G401.6 (cell line): ENCODE measurements at regions not wholly inside any gene's neighbourhood (a gene's known extent, or its start where the extent isn't known, plus 50 kb on each side); places are given as distances from the start of the nearest gene placed in this dataset.
"Not testable (repeated sequence)": the region's sequence is repeated elsewhere in the genome, so short reads cannot be mapped to it uniquely, and the experiment has no call there.

Experiments
- FAIRE-seq: peaks from 2 replicates; lab custom pipeline; 2012; peaks lifted over from hg19 to GRCh38; lab: Jason Lieb, UNC

DNA sequence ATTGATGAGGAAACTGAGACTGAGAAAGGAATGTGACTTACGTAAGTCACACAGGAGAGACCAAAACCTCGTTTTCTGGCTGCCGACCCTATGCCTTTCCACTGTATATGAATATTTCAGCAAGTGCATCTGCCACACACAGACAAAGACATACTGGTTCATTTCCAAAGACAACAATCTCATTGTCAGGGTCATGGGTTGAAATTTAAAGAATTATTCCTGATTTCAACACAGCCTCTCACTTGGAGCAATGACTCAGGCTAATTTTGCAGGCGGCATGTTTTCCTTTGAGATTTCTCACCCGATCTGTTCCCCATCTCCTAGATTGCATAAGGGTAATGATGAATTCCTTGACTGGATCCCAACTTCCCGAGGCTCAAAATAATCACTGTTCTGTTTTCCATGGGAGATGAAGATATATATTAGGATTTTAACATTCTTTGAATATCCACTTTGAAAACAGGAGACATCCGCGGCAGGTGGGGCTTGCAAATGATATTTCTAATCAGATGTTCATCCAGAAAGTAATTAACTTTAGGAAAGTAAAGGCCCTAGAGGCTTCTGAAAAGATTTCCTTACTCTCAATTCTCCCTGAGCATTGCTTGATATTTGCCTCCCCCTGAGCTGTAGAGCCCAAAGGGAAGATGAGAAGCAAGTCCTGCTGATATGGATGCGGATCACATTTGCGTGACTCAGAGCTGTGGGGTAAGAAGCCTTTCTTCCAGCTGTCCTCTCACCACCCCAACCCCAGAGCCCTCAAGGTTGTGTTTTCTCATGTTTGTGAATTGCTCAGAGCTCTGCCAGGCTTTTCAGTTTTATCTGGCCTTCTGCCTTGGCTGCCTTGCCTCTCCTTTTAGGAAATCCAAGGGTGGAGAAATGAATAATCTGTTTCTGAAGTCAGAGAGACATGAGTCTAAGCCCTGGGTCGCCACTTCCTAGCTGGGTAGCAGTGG lies 361.1 kb upstream of the BOD1L1 start:
- no peak for FAIRE-seq

DNA sequence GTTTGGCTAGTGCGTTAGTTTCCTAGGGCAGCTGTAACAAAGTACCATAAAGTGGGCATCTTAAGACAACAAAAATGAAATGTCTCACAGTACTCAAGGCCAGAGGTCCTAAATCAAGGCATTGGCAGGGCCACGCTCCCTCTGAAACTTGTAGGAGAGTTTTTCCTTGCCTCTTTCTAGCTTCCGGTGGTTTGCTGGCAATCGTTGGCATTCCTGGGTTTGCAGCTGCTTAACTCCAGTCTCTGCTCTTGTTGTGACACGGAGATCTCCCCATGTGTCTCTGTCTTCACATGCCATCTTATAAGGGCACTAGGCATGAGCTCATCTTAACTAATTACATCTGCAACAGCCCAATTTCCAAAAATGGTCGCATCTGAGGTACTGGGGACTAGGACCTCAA lies 362.0 kb upstream of the BOD1L1 start:
- FAIRE-seq = no peak

DNA sequence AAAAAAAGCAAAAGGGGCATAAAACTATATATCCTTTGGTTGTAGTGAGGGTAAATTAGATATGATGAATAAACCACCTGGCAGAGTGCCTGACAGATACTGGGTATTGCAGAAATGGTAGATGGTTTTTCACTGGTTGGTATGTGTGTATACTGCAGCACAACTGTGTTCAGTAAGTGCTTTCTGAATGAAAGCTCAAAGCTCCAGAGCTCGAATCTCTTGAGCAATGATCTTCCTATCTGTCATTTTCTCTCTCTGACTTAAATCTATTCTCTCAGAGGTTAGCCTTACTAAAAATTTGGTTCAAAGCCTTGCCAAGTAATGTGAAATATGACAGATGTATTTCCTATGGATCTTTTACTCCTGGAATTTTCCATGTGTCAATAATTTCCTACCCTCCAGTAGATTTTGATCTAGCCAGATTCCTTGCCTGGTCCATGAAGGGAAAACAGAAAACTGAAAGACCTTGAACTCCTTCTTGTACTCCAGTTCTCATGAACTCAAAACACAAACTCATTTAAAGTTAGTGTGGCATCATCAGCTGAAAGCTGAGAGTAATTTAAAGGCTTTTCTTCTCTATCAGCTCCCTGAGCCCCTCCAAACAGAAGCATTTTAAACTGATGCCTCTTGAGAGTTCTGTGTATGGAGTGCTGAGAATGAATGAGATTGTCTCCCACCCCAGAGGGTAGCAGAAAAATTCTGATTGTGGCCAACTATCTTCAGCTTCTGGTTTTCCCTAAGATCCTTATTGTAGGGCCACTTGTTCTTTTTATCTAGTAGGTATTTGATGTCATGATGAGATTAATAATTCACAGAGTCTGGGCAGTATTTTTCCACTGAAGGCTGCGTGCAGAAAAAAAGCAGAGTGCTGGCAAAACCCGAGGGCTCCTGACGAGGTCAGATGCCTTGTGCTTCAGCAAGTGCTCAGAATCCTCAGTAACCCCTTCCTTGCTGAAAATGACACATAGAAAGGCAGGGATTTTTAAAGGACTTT lies 363.4 kb upstream of the BOD1L1 start:
- FAIRE-seq = no peak

DNA sequence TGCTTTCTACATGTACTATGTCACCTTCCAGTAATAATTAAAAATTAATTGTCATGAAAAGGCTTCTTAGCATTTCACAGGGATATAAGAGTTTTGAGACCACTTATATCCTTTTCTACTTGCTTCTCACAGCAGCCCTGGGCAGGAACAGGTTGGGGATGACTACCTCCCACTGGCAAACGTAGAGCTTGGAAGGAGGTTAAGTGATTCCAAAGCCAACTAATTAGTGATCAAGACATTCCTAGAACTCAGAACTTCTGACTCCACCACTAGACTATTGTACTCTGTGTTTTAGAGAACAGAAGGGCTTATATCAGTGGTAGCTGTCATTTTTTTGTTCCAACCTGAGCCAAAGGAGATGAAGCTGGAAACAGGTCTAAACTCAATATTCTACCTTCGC lies 364.5 kb upstream of the BOD1L1 start:
- FAIRE-seq = no peak

DNA sequence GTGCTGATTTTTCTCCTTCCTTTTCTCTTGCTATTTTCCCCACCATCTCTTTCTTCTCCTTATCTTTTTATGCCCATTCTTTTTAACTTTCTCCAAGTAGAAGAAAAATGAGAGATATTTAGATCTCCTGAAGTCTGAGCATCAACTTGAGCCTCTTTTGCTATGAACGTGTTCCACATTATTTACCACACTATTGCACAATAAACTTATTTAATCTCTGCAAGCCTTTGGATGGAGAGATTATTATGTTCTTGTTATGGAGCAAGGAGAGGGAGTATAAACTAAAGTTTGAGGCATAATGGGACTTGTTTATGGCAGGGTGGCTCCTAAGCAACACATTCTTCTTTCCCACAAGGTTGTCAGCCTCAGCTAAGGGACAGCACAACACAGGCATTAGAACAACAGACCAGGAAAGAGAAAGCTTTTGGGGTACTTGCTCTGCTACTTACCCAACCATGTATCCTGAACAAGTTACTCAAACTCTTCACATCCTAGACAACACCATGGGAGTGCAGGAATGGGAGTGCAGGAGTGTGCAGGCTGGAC lies 365.5 kb upstream of the BOD1L1 start:
- FAIRE-seq = no peak

DNA sequence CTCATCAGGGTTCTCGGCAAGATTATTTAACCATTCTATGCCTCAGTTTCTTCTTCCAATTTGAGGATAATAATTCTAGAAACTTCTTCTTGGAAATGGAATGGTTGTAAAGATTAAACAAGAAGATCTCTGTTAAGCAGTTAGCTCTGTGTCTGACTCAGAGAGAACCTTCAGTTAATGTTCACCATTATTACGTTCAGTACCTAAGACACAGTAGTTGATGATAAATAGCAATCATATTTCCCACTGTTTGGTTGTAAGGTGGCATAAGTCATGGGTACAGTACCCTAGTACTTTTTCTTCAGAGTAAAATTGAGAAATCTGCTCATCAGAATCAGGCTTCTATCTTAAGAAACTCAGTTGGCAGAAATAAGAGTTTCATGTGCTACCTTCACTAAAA lies 366.5 kb upstream of the BOD1L1 start:
- FAIRE-seq = no peak

DNA sequence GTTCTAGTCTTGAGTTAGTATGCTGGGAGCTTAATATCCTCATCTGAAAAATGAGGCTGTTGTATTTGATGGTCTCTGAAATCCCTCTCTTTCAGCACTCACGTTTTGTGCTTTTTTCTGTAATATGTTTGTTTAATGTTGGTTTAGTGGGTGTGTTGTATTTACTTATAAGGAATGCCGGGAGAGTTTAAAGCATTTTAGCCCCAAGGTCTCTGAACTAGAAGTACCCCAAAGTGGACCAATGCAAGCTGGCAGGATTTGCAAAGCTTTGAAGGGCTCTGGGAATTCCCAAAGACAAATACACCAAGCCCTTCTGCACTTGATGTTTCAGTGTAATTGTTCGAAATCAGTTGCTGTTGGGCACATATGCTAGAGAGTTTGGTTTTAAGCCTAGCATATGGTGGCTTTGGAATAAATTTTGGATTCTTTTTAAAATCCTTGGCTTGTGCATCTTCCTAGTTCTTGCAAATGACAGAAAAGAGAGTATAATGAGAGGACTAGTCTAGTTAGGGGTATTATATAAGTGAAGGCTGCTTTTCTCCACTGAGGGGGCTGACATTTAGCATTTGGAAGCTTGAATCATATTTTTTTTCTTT lies 371.4 kb upstream of the BOD1L1 start:
- FAIRE-seq = no peak

DNA sequence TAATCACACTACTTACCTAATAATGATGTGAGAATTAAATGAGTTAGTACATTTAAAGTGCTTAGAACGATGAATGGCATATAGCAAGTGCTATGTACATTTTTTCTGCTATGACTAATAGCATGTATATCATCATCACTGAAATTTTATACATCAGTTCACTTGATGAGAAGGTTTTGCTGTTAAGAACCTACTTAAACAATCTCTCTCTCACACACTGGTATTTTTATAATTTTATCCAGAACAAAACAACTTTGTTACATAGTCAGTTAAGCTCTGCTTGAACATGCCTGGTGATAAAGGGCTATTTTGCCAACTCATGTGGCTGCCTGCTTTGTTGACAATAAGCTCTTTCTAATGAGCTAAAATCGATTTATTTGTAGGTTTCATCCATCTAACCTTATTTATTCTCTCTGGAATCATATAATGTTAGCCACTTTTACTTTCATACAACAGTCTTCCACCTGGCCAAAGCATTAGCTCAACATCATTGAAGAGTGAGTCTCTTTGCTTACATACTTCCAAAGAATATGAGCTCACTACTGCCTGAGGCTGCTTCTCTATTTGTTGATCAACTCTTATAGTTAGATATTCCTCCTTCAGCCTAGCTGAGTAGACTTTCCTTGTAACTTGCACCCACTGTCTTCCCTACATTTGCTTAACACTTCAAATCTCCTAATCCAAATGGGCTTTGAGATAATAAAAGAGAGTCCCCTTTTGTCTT lies 372.7 kb upstream of the BOD1L1 start:
- no peak for FAIRE-seq

DNA sequence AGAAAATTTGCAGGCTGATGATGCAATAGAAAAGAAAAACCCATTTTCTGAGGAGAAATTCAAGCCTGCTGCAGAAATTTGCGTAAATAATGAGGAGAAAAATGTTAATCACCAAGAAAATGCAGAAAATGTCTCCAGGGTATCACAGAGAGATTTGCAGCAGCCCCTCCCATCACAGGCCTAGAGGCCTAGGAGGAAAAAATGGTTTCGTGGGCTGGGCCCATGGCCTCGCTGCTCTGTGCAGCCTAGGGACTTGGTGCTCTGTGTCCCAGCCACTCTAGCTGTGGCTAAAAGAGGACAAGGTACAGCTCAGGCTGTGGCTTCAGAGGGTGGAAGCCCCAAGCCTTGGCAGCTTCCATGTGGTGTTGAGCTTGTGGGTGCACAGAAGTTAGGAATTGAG lies 374.8 kb upstream of the BOD1L1 start:
- not testable (repeated sequence) for FAIRE-seq

DNA sequence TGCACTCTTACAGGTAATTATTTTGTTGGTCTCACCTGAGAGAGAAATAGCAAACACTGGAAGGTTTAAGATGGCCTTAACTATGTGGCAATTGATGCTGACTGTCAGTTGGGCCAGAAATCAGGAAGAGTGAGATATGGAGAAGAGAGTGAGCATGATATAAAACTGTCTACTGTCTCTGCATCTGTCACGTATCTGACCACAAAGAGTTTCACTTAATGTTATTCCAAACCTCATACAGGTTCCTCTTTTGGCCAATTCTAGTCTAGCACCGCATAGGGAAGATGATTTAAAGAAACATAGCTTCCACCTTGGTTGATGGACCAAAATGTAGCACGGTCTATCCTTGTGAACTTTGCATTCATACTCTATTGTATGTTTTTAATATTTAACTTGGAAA lies 381.0 kb upstream of the BOD1L1 start:
- FAIRE-seq = no peak

DNA sequence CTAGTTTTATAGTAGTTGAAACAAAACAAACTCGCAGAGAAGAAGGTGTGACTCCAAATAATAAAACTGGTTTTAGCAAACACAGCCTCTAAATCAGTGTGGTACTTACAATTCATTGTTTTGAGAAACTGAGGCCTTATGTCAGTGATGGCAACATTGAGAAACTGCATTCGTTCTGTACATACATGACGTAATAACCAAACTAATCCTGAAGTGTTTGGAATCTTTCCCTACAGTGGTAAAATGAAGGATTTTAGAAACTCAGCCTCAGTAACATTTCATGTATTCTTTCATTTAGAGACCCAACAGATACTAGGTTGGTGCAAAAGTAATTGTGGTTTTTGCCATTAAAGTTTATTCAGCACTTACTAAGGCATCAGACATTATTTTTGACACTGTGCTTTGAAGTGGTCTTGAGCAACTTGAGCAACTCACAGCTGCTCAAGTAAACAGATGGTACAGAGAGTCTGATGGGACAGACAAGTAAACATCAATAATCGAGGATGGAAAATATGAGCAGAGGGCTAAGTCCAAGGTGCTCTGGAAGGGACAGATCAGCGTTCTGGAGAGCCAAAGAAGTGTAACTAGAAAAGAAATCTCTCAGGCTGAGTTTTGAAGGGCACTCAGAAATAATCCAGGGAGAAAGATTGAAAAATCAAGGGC lies 390.8 kb upstream of the BOD1L1 start:
- no peak for FAIRE-seq

DNA sequence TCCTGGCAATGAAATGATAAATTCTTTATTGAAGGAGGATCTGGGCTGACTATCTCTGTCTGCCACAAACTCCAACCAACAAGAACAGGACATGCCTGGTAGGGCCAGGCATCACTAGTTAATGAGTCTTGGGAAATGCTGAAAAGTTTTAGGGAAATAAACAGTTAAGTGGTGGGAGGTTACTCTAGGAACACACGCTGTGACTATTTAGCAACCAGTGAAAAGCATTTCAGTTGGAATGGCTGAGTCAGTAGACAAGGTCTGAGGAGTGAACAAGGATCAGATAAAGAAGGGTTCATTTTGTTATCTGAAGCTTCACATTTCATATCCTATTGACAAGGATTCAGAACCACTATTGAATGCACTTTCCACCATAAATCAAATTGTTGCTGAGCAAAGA lies 394.9 kb upstream of the BOD1L1 start:
- FAIRE-seq = no peak

DNA sequence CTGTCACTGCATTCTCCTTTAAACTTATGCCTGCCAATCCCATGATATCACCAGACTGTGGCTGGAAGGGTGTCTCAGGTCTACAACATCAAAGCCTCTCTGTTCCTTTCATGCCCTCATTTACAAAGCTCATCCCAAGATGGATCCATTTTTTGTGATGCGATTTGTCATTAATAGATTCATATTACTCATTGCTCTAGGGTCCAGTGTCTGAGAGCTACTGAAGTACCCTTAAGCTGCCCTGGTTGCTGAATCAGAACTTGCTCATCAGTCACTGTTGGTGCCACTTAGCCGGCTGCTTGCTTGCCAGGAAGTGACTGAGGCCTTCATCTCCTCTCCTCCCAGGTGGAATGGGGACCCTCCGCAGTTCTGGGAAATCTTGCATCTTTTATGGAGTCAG lies 395.5 kb upstream of the BOD1L1 start:
- FAIRE-seq = no peak

DNA sequence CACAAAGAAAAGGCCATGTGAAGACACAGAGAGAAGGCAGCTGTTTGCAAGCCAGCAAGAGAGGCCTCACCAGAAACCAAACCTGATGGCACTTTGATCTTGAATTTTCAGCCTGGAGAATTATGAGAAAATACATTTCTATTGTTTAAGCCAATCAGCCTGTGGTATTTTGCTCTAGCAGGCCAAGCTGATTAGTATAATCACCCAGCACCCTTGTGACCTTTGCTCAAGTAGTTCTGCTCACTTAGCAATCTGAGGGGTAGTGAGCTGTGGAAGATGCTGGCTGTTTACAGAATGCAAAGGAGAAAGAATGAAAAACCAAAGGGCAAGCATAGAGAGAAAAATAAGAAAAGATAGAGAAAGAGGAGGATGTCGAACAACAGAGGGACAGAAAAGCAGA lies 396.4 kb upstream of the BOD1L1 start:
- FAIRE-seq = no peak

DNA sequence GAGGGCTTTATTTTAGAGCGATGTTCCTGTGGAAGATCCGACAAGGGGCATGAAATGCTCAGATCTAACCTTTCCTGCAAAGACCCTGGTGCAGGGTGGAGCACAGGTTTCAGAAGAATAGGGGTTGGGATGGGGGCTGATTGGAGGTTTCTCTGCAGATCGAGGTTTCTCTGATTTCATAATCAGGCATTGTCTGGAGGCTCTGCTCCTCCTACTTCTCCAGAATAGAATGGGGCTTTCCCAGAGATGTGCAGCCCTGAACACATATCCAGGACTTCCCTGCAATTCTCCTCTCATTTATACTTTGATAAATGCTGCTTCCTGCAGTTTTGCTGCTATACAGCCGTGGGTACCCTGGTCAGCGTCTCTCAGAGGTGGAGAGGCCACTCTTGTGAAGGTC lies 397.6 kb upstream of the BOD1L1 start:
- no peak for FAIRE-seq

DNA sequence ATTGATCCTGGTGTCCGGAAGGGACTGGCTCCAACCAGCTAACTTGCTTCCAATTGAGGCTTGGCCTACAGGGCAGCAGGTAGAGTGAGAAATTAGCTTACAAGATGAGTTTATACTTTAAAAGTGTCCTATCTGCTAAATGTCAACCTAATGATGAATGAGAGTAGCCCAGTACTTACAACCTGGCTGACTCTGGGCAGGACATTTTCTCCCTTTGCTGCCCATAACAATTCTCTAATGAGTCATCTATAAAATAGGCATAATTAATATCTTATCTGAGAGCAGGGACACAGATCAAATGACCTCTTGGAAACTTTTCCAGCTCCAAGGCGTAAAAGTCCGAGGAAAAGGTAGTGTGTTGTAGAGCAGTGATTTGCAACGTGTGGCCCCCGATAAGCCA lies 398.4 kb upstream of the BOD1L1 start:
- FAIRE-seq = no peak

DNA sequence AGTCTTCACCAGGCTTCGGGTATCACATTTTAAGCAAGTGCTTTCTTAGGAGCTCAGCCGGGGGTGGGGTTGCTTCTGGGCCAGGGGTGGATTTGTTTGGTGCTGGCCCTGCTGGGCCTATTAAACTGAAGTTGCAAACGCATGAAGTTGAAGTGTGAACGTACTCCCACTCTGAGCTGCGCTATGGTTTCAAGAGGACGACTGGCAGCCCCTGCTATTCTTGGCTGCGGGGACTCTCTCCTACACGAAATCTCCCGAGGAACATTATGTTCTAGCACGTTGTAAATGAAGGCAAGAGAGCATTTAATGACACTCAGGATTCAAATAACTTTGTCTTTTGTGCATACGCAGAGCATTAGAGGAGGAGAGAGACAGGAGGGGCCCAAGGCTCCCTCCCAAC lies 401.3 kb upstream of the BOD1L1 start:
- FAIRE-seq = no peak

DNA sequence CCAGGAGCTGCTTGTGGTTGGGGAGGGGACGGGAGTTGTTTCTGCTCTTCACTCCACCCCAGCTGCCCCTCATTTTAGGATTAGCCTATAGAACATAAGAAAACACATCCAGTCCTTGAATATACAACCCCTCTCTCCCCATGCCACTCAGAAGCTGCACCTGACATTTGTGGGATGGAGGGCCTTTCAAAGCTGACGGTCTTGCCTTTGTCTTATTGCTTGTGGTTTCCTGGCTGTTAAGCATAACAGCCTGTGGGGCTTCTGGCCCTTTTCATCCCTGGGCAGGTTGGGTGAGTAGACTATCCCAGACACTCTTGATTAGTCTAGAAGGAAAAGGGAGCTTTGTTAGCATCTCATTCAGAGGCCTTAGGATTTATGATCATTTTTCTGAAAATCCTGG lies 407.6 kb upstream of the BOD1L1 start:
- FAIRE-seq = no peak

DNA sequence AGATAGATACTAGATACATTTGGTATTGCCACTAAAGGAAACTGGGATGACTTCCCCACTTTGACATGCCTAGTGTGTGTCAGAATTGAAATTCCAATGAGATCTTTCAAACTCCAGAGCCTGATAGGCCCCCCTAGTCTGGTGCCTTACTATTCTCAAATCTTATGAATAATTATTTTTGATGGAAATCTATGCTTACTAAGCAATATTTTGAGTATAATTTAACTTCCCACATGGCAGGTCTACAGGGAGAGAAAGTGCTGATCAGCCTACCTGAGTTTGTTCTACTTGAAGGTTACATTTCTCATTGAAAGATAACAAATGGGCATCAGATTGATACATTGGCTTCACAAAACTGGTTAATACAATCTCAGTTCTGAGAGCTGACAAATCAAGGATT lies 415.7 kb upstream of the BOD1L1 start:
- FAIRE-seq = no peak

DNA sequence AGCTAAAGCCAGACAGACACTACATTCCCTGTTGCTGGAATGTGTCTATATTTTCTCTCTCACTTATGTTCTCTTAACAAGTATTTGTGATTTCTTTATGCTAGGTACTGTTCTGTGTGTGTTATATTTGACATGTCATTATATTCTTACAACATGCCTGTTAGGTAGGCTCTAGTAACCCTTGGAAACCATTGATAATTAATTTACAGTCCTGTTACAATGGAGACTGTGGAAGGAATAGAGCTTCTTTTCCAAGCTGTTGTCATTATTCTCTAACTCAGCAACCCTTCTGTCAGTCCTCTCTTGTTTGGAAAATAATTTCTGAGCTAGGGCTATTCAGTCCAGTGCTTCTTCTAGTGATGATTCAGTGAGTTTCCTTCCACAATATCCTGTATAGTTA lies 419.1 kb upstream of the BOD1L1 start:
- no peak for FAIRE-seq

DNA sequence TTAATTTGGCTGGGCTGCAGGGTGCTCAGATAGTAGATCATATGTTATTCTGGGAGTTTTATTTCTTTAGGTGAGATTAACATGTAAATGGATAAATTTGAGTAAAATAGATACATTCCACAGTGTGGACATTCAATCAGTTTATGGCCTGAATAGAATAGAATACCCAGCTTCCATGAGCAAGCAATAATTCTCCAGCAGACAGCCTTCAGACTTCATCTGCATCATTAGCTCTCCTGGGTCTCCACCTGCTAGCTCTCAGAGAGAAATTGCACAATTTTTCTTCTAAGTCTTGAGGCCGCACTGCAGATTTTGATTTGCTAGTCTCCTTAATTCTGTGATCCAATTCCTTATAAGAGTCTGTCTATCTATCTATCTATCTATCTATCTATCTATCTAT lies 420.3 kb upstream of the BOD1L1 start:
- FAIRE-seq = no peak
